Naive thymus-derived CD4-positive, alpha-beta T cell (primary cell): ENCODE measurements at regions not wholly inside any gene's neighbourhood (a gene's known extent, or its start where the extent isn't known, plus 50 kb on each side); places are given as distances from the start of the nearest gene placed in this dataset.

ENCODE experiments used
- ATAC-seq: fragments of 150-1000 bp; cut with Tn5 transposase; 2 replicates; pipeline ENCODE4 v1.10.0; 2021; ENCODE audit warnings: mild to moderate bottlenecking, moderate library complexity
- CTCF ChIA-PET: fragments of 350-600 bp; sonication (Branson Sonifier 250); formaldehyde crosslinking; loops from one replicate; lab custom pipeline; 2021; ENCODE audit warnings: antibody characterized with exemption; lab: Charles Lee
- POLR2A ChIA-PET: fragments of 350-600 bp; sonication (Branson Sonifier 250); formaldehyde crosslinking; loops from one replicate; lab custom pipeline; 2021; ENCODE audit warnings: antibody characterized with exemption, inconsistent platforms; lab: Charles Lee
- DNase-seq, 9 donors: peaks; one replicate each; pipeline versions ENCODE4 v3.0.0 to v3.0.0-alpha.2; 2020 to 2022; ENCODE audit warnings: mixed read lengths in 1 of 9
- H3K27ac ChIP-seq: one replicate; pipeline ENCODE4 v1.7.0; 2013; ENCODE audit warnings: mild to moderate bottlenecking, low read depth, low read length, moderate library complexity
- H3K27me3 ChIP-seq, 2 donors: one replicate each; pipeline ENCODE4 v1.7.0; 2013; ENCODE audit warnings: low read length in 2 of 2, mild to moderate bottlenecking in 2 of 2, moderate library complexity in 2 of 2; ENCODE audit not compliant: control insufficient read depth in 2 of 2, insufficient read depth in 2 of 2
- H3K36me3 ChIP-seq, 3 experiments: 1 replicate in 2 of 3; 2 replicates in 1 of 3; pipeline ENCODE4 v1.7.0; 2013; ENCODE audit warnings: low read length in 3 of 3, mild to moderate bottlenecking in 3 of 3, moderate library complexity in 1 of 3; ENCODE audit not compliant: insufficient read depth in 3 of 3, control insufficient read depth in 2 of 3
- H3K4me1 ChIP-seq, 2 donors: one replicate each; pipeline ENCODE4 v1.7.0; 2013; ENCODE audit warnings: low read length in 2 of 2, mild to moderate bottlenecking in 2 of 2, moderate library complexity in 1 of 2; ENCODE audit not compliant: control insufficient read depth in 2 of 2, insufficient read depth in 2 of 2
- H3K4me3 ChIP-seq: 2 replicates; pipeline ENCODE4 v1.7.0; 2013; ENCODE audit warnings: mild to moderate bottlenecking, low read length
- H3K9me3 ChIP-seq, 3 experiments: 1 replicate in 2 of 3; 2 replicates in 1 of 3; pipeline ENCODE4 v1.7.0; 2013; ENCODE audit warnings: low read length in 3 of 3; ENCODE audit not compliant: control insufficient read depth in 2 of 3
- H3K27ac Mint-ChIP-seq, 9 donors: one replicate each; pipeline ENCODE4 v1.8.0; 2020 to 2022; ENCODE audit warnings: mixed read lengths in 9 of 9, mild to moderate bottlenecking in 8 of 9, moderate library complexity in 5 of 9, inconsistent platforms in 2 of 9
- H3K27me3 Mint-ChIP-seq, 5 donors: one replicate each; pipeline ENCODE4 v1.8.0; 2021 to 2022; ENCODE audit warnings: mixed read lengths in 5 of 5, mild to moderate bottlenecking in 1 of 5
- H3K36me3 Mint-ChIP-seq, 5 donors: one replicate each; pipeline ENCODE4 v1.8.0; 2020 to 2022; ENCODE audit warnings: mixed read lengths in 5 of 5, mild to moderate bottlenecking in 3 of 5, inconsistent platforms in 1 of 5
- H3K4me1 Mint-ChIP-seq, 7 donors: one replicate each; pipeline ENCODE4 v1.8.0; 2020 to 2022; ENCODE audit warnings: mixed read lengths in 7 of 7, mild to moderate bottlenecking in 3 of 7, inconsistent platforms in 1 of 7
- H3K4me3 Mint-ChIP-seq, 10 donors: one replicate each; pipeline ENCODE4 v1.8.0; 2020 to 2022; ENCODE audit warnings: mild to moderate bottlenecking in 10 of 10, mixed read lengths in 10 of 10, moderate library complexity in 6 of 10, inconsistent platforms in 2 of 10
- H3K9me3 Mint-ChIP-seq, 11 donors: one replicate each; pipeline ENCODE4 v1.8.0; 2020 to 2022; ENCODE audit warnings: mixed read lengths in 11 of 11, mild to moderate bottlenecking in 4 of 11, inconsistent platforms in 1 of 11, moderate library complexity in 1 of 11
- intact Hi-C, 2 donors: fragments of 100-400 bp; cut with micrococcal nuclease; formaldehyde crosslinking; loops; one replicate each; pipeline ENCODE4 v1.15.1; 2023

- Mint-ChIP-seq H3K27ac (no peak overlapping the region), H3K4me3 (no peak overlapping the region), H3K4me1 (peaks cover 0 to 2% (median 0%) of the 10 kb centered on the region in 7 donors), H3K9me3 (peaks cover 0 to 30% (median 11%) of the 10 kb centered on the region in 11 donors), H3K36me3 (peaks cover 0 to 6% (median 0%) of the 10 kb centered on the region in 5 donors), H3K27me3 (no peaks in the 10 kb centered on the region)
- no peaks in the 10 kb centered on the region for H3K4me1 ChIP-seq
- no peaks in the 10 kb centered on the region for H3K36me3 ChIP-seq
- no peak overlapping the region for H3K4me3 ChIP-seq
- ChIA-PET POLR2A (no interaction called here), CTCF (no interaction called here)
- ATAC-seq (no peak), DNase-seq (no peak)
- H3K27me3 ChIP-seq, result no peaks in the 10 kb centered on the region
- H3K9me3 ChIP-seq, result no peaks in the 10 kb centered on the region
- H3K27ac ChIP-seq, result no peak overlapping the region
- intact Hi-C loops, result no loop called here
Measured at GRCh38 chr11:97638641-97639224, 1248.9 kb downstream of the JRKL start.

GRCh38 chr11:97641988-97642387 is 1252.2 kb downstream of the JRKL start:
- no peaks in the 10 kb centered on the region for H3K27me3 ChIP-seq
- no peaks in the 10 kb centered on the region for H3K36me3 Mint-ChIP-seq
- H3K27ac Mint-ChIP-seq, result no peak overlapping the region
- peaks cover 0 to 2% (median 0%) of the 10 kb centered on the region in 7 donors for H3K4me1 Mint-ChIP-seq
- H3K4me3 ChIP-seq, result no peak overlapping the region
- H3K36me3 ChIP-seq, result no peaks in the 10 kb centered on the region
- intact Hi-C loops, result no loop called here
- DNase-seq (no peak), ATAC-seq (no peak)
- no peaks in the 10 kb centered on the region for H3K27me3 Mint-ChIP-seq
- ChIA-PET POLR2A (no interaction called here), CTCF (no interaction called here)
- H3K9me3 Mint-ChIP-seq, result peaks cover 0 to 24% (median 5%) of the 10 kb centered on the region in 11 donors
- H3K27ac ChIP-seq, result no peak overlapping the region
- H3K4me1 ChIP-seq, result no peaks in the 10 kb centered on the region
- no peaks in the 10 kb centered on the region for H3K9me3 ChIP-seq
- no peak overlapping the region for H3K4me3 Mint-ChIP-seq

GRCh38 chr11:97645736-97646135 is 1255.9 kb downstream of the JRKL start:
- ChIA-PET POLR2A (no interaction called here), CTCF (no interaction called here)
- H3K36me3 Mint-ChIP-seq, result no peaks in the 10 kb centered on the region
- H3K36me3 ChIP-seq, result no peaks in the 10 kb centered on the region
- ATAC-seq, result no peak
- no peak for DNase-seq
- H3K9me3 Mint-ChIP-seq, result peaks cover 2 to 20% (median 10%) of the 10 kb centered on the region in 11 donors
- H3K9me3 ChIP-seq, result no peaks in the 10 kb centered on the region
- H3K4me3 ChIP-seq, result no peak overlapping the region
- no peaks in the 10 kb centered on the region for H3K4me1 ChIP-seq
- no peak overlapping the region for H3K4me3 Mint-ChIP-seq
- H3K27ac Mint-ChIP-seq, result no peak overlapping the region
- no peaks in the 10 kb centered on the region for H3K27me3 ChIP-seq
- intact Hi-C loops, result no loop called here
- no peak overlapping the region for H3K27ac ChIP-seq
- no peaks in the 10 kb centered on the region for H3K4me1 Mint-ChIP-seq
- H3K27me3 Mint-ChIP-seq, result no peaks in the 10 kb centered on the region

- Mint-ChIP-seq H3K27me3 (no peaks in the 10 kb centered on the region), H3K4me1 (no peaks in the 10 kb centered on the region), H3K36me3 (no peaks in the 10 kb centered on the region), H3K27ac (no peak overlapping the region), H3K9me3 (peaks cover 0 to 9% (median 0%) of the 10 kb centered on the region in 11 donors), H3K4me3 (no peak overlapping the region)
- DNase-seq (no peak), ATAC-seq (no peak)
- Histone ChIP-seq H3K27me3 (no peaks in the 10 kb centered on the region), H3K36me3 (no peaks in the 10 kb centered on the region), H3K27ac (no peak overlapping the region), H3K9me3 (peaks cover 0 to 7% (median 0%) of the 10 kb centered on the region in 3 experiments), H3K4me3 (no peak overlapping the region), H3K4me1 (no peaks in the 10 kb centered on the region)
- ChIA-PET POLR2A (no interaction called here), CTCF (no interaction called here)
- intact Hi-C loops, result no loop called here
Measured at GRCh38 chr11:97656356-97656755, 1266.5 kb downstream of the JRKL start.

- POLR2A ChIA-PET, result no interaction called here
- peaks cover 0 to 5% (median 0%) of the 10 kb centered on the region in 11 donors for H3K9me3 Mint-ChIP-seq
- no peak for ATAC-seq
Measured at GRCh38 chr11:97657852-97658251, 1268.0 kb downstream of the JRKL start.

GRCh38 chr11:97667057-97667456 is 1277.2 kb downstream of the JRKL start:
- no peak overlapping the region for H3K4me3 ChIP-seq
- ATAC-seq, result no peak
- no peaks in the 10 kb centered on the region for H3K27me3 ChIP-seq
- H3K36me3 ChIP-seq, result no peaks in the 10 kb centered on the region
- CTCF ChIA-PET, result no interaction called here
- H3K27ac ChIP-seq, result no peak overlapping the region
- no peak for DNase-seq
- no peaks in the 10 kb centered on the region for H3K9me3 ChIP-seq
- no peak overlapping the region for H3K4me3 Mint-ChIP-seq
- no peaks in the 10 kb centered on the region for H3K4me1 Mint-ChIP-seq
- no peaks in the 10 kb centered on the region for H3K36me3 Mint-ChIP-seq
- H3K27ac Mint-ChIP-seq, result no peak overlapping the region
- H3K9me3 Mint-ChIP-seq, result peaks cover 0 to 7% (median 2%) of the 10 kb centered on the region in 11 donors
- no peaks in the 10 kb centered on the region for H3K27me3 Mint-ChIP-seq
- no peaks in the 10 kb centered on the region for H3K4me1 ChIP-seq
- POLR2A ChIA-PET, result no interaction called here
- intact Hi-C loops, result no loop called here

More at GRCh38 chr11:97657852-97658251, 1268.0 kb downstream of the JRKL start:
- H3K27me3 Mint-ChIP-seq, result no peaks in the 10 kb centered on the region
- intact Hi-C loops, result no loop called here
- H3K4me1 Mint-ChIP-seq, result no peaks in the 10 kb centered on the region
- no peaks in the 10 kb centered on the region for H3K9me3 ChIP-seq
- no peak overlapping the region for H3K27ac ChIP-seq
- H3K27ac Mint-ChIP-seq, result no peak overlapping the region
- CTCF ChIA-PET, result no interaction called here
- no peaks in the 10 kb centered on the region for H3K36me3 ChIP-seq
- H3K27me3 ChIP-seq, result no peaks in the 10 kb centered on the region
- no peak overlapping the region for H3K4me3 ChIP-seq
- no peaks in the 10 kb centered on the region for H3K4me1 ChIP-seq
- H3K4me3 Mint-ChIP-seq, result no peak overlapping the region
- no peak for DNase-seq
- H3K36me3 Mint-ChIP-seq, result no peaks in the 10 kb centered on the region

GRCh38 chr11:97683733-97684132 is 1293.9 kb downstream of the JRKL start:
- no peaks in the 10 kb centered on the region for H3K27me3 Mint-ChIP-seq
- peaks cover 0 to 30% (median 8%) of the 10 kb centered on the region in 11 donors for H3K9me3 Mint-ChIP-seq
- ATAC-seq (no peak), DNase-seq (no peak)
- H3K36me3 ChIP-seq, result no peaks in the 10 kb centered on the region
- H3K4me1 Mint-ChIP-seq, result no peaks in the 10 kb centered on the region
- no peak overlapping the region for H3K4me3 ChIP-seq
- no peak overlapping the region for H3K4me3 Mint-ChIP-seq
- CTCF ChIA-PET, result no interaction called here
- no peaks in the 10 kb centered on the region for H3K9me3 ChIP-seq
- POLR2A ChIA-PET, result no interaction called here
- no peak overlapping the region for H3K27ac Mint-ChIP-seq
- H3K27me3 ChIP-seq, result no peaks in the 10 kb centered on the region
- no peaks in the 10 kb centered on the region for H3K4me1 ChIP-seq
- H3K36me3 Mint-ChIP-seq, result no peaks in the 10 kb centered on the region
- intact Hi-C loops, result no loop called here
- H3K27ac ChIP-seq, result no peak overlapping the region
